ENCODE measurements at regions not wholly inside any gene's neighbourhood (a gene's known extent, or its start where the extent isn't known, plus 50 kb on each side); places are given as distances from the start of the nearest gene placed in this dataset.

DNA sequence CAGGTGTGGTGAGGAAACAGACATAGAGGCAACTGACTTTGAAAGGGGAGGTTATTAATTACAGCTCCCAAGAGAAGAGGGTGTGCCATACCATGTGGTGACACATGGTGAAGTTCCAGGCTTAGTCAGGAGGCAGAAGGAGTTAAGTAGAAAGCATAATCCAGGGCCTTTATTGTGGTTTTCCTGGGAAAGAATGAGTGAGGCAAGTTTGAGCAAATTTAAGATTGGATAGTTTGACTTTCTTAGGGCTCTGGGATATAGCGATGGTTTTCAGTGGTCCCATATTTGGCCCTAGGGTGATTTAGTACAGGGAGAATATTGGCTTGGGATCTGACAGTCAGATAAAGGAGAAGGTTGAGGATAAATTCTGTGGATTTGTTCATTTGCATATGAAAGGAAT lies 495.9 kb upstream of the FSTL5 start:
- Mint-ChIP-seq H3K9me3 (peaks cover 0 to 8% (median 0%) of the 10 kb centered on the region in 7 donors), H3K27me3 (no peaks in the 10 kb centered on the region), H3K36me3 (no peaks in the 10 kb centered on the region), H3K4me3 (no peak overlapping the region), H3K27ac (no peak overlapping the region), H3K4me1 (no peaks in the 10 kb centered on the region)
- no peaks in the 10 kb centered on the region for H3K27me3 ChIP-seq (ENCODE audit: control insufficient read depth, insufficient read depth, low read length)
- H3K4me1 ChIP-seq (ENCODE audit: control insufficient read depth, insufficient read depth, low read length, poor library complexity, severe bottlenecking) = no peaks in the 10 kb centered on the region
- DNase-seq (no peak), ATAC-seq (ENCODE audit: low read depth in 2 of 2) (no peak)
- H3K36me3 ChIP-seq (ENCODE audit: control insufficient read depth, insufficient read depth, low read length) = no peaks in the 10 kb centered on the region
- no peak overlapping the region for H3K27ac ChIP-seq (ENCODE audit: insufficient read depth, low read length, poor library complexity, severe bottlenecking)
- H3K4me3 ChIP-seq (ENCODE audit: low read depth, low read length) = no peak overlapping the region
- H3K9me3 ChIP-seq (ENCODE audit: control insufficient read depth in 2 of 2, low read length in 2 of 2) = no peaks in the 10 kb centered on the region

GRCh38 chr4:162657966-162658365 lies 494.2 kb upstream of the FSTL5 start:
- Mint-ChIP-seq H3K4me1 (no peaks in the 10 kb centered on the region), H3K9me3 (peaks cover 0 to 9% (median 1%) of the 10 kb centered on the region in 7 donors), H3K4me3 (no peak overlapping the region), H3K36me3 (no peaks in the 10 kb centered on the region), H3K27me3 (no peaks in the 10 kb centered on the region), H3K27ac (no peak overlapping the region)
- ATAC-seq (ENCODE audit: low read depth in 2 of 2) = no peak
- Histone ChIP-seq H3K9me3 (ENCODE audit: control insufficient read depth in 2 of 2, low read length in 2 of 2) (no peaks in the 10 kb centered on the region), H3K27me3 (ENCODE audit: control insufficient read depth, insufficient read depth, low read length) (no peaks in the 10 kb centered on the region), H3K36me3 (ENCODE audit: control insufficient read depth, insufficient read depth, low read length) (no peaks in the 10 kb centered on the region), H3K4me1 (ENCODE audit: control insufficient read depth, insufficient read depth, low read length, poor library complexity, severe bottlenecking) (no peaks in the 10 kb centered on the region), H3K27ac (ENCODE audit: insufficient read depth, low read length, poor library complexity, severe bottlenecking) (no peak overlapping the region), H3K4me3 (ENCODE audit: low read depth, low read length) (no peak overlapping the region)
- no peak for DNase-seq

DNA sequence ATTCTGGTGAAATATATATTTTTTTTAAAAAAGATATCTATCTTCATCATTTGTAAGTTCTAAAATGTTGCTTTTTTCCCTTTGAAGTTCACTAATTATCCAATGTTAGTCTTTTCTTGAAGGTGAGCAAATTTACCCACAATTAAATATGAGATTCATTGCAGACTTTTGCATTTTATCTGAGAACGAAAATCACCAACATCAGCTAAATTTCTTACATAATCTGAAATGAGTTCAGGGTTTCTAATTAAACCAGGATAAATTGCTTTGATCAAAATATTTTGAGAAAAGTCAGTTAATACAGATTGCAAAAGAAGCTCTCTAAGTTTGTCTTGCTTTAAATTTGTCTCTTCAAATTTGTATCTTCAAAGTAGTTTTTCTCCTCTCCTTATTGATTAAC lies 486.4 kb upstream of the FSTL5 start:
- no peaks in the 10 kb centered on the region for H3K36me3 Mint-ChIP-seq
- ATAC-seq (ENCODE audit: low read depth in 2 of 2) = no peak
- no peak for DNase-seq
- peaks cover 0 to 5% (median 0%) of the 10 kb centered on the region in 7 donors for H3K9me3 Mint-ChIP-seq
- Histone ChIP-seq H3K36me3 (ENCODE audit: control insufficient read depth, insufficient read depth, low read length) (no peaks in the 10 kb centered on the region), H3K27me3 (ENCODE audit: control insufficient read depth, insufficient read depth, low read length) (no peaks in the 10 kb centered on the region), H3K9me3 (ENCODE audit: control insufficient read depth in 2 of 2, low read length in 2 of 2) (no peaks in the 10 kb centered on the region), H3K4me3 (ENCODE audit: low read depth, low read length) (no peak overlapping the region), H3K27ac (ENCODE audit: insufficient read depth, low read length, poor library complexity, severe bottlenecking) (no peak overlapping the region), H3K4me1 (ENCODE audit: control insufficient read depth, insufficient read depth, low read length, poor library complexity, severe bottlenecking) (no peaks in the 10 kb centered on the region)
- no peaks in the 10 kb centered on the region for H3K4me1 Mint-ChIP-seq
- no peaks in the 10 kb centered on the region for H3K27me3 Mint-ChIP-seq
- no peak overlapping the region for H3K27ac Mint-ChIP-seq
- H3K4me3 Mint-ChIP-seq = no peak overlapping the region

DNA sequence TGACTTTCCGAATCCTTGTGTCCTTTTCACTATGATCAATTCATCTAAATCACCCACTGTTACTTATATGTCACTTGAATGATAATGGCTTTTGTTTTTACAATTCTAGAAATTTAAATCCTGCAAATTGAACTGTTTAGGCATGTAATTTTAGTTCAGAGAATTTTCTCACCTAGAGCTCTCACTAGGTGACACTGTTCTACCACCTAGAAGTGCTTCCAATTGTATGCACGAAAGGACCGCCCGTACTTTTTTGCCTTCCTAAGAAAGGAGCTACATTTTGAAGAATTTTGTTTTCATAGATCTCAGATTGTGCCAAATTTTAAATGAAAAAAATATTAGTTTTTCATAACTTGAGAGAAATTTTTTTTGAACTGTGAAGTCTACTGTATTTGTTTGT lies 481.6 kb upstream of the FSTL5 start:
- Mint-ChIP-seq H3K27ac (no peak overlapping the region), H3K36me3 (no peaks in the 10 kb centered on the region), H3K4me3 (no peak overlapping the region), H3K9me3 (peaks cover 1 to 15% (median 4%) of the 10 kb centered on the region in 7 donors), H3K27me3 (no peaks in the 10 kb centered on the region), H3K4me1 (no peaks in the 10 kb centered on the region)
- no peaks in the 10 kb centered on the region for H3K4me1 ChIP-seq (ENCODE audit: control insufficient read depth, insufficient read depth, low read length, poor library complexity, severe bottlenecking)
- H3K27ac ChIP-seq (ENCODE audit: insufficient read depth, low read length, poor library complexity, severe bottlenecking) = no peak overlapping the region
- ATAC-seq (ENCODE audit: low read depth in 2 of 2) (no peak), DNase-seq (no peak)
- H3K36me3 ChIP-seq (ENCODE audit: control insufficient read depth, insufficient read depth, low read length) = no peaks in the 10 kb centered on the region
- H3K9me3 ChIP-seq (ENCODE audit: control insufficient read depth in 2 of 2, low read length in 2 of 2) = no peaks in the 10 kb centered on the region
- H3K4me3 ChIP-seq (ENCODE audit: low read depth, low read length) = no peak overlapping the region
- H3K27me3 ChIP-seq (ENCODE audit: control insufficient read depth, insufficient read depth, low read length) = no peaks in the 10 kb centered on the region

- no peak overlapping the region for H3K4me3 ChIP-seq (ENCODE audit: low read depth, low read length)
- Mint-ChIP-seq H3K27me3 (no peaks in the 10 kb centered on the region), H3K4me3 (no peak overlapping the region), H3K4me1 (no peaks in the 10 kb centered on the region), H3K9me3 (peaks cover 1 to 15% (median 4%) of the 10 kb centered on the region in 7 donors), H3K27ac (no peak overlapping the region), H3K36me3 (no peaks in the 10 kb centered on the region)
- H3K27me3 ChIP-seq (ENCODE audit: control insufficient read depth, insufficient read depth, low read length) = no peaks in the 10 kb centered on the region
- H3K27ac ChIP-seq (ENCODE audit: insufficient read depth, low read length, poor library complexity, severe bottlenecking) = no peak overlapping the region
- no peaks in the 10 kb centered on the region for H3K4me1 ChIP-seq (ENCODE audit: control insufficient read depth, insufficient read depth, low read length, poor library complexity, severe bottlenecking)
- H3K9me3 ChIP-seq (ENCODE audit: control insufficient read depth in 2 of 2, low read length in 2 of 2) = no peaks in the 10 kb centered on the region
- ATAC-seq (ENCODE audit: low read depth in 2 of 2) (no peak), DNase-seq (no peak)
- no peaks in the 10 kb centered on the region for H3K36me3 ChIP-seq (ENCODE audit: control insufficient read depth, insufficient read depth, low read length)
These were observed 480.5 kb upstream of the FSTL5 start for GRCh38 chr4:162644346-162644745.

GRCh38 chr4:162640152-162640551 lies 476.4 kb upstream of the FSTL5 start:
- H3K36me3 ChIP-seq (ENCODE audit: control insufficient read depth, insufficient read depth, low read length) = no peaks in the 10 kb centered on the region
- no peak overlapping the region for H3K27ac Mint-ChIP-seq
- H3K4me3 Mint-ChIP-seq = no peak overlapping the region
- H3K4me3 ChIP-seq (ENCODE audit: low read depth, low read length) = no peak overlapping the region
- no peaks in the 10 kb centered on the region for H3K27me3 Mint-ChIP-seq
- no peaks in the 10 kb centered on the region for H3K27me3 ChIP-seq (ENCODE audit: control insufficient read depth, insufficient read depth, low read length)
- ATAC-seq (ENCODE audit: low read depth in 2 of 2) = no peak
- no peaks in the 10 kb centered on the region for H3K36me3 Mint-ChIP-seq
- peaks cover 1 to 15% (median 4%) of the 10 kb centered on the region in 7 donors for H3K9me3 Mint-ChIP-seq
- no peaks in the 10 kb centered on the region for H3K4me1 ChIP-seq (ENCODE audit: control insufficient read depth, insufficient read depth, low read length, poor library complexity, severe bottlenecking)
- H3K27ac ChIP-seq (ENCODE audit: insufficient read depth, low read length, poor library complexity, severe bottlenecking) = no peak overlapping the region
- DNase-seq = no peak
- no peaks in the 10 kb centered on the region for H3K9me3 ChIP-seq (ENCODE audit: control insufficient read depth in 2 of 2, low read length in 2 of 2)
- H3K4me1 Mint-ChIP-seq = no peaks in the 10 kb centered on the region

DNA sequence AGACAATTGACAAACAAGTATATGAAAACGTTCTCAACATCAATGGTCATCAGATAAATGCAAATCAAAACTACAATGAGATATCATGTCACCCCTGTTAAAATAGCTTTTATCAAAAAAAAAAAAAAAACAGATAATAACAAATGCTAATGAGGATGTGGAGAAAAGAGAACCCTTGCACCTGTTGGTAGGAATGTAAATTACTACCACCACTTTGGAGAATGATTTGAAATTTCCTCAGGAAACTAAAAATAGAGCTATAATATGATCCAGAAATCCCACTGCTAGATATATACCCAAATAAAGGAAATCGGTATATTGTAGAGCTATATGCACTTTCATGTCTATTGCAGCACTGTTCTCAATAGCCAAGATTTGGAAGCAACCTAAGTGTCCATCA lies 470.6 kb upstream of the FSTL5 start:
- Mint-ChIP-seq H3K4me1 (no peaks in the 10 kb centered on the region), H3K27ac (no peak overlapping the region), H3K9me3 (peaks cover 0 to 9% (median 3%) of the 10 kb centered on the region in 7 donors), H3K36me3 (no peaks in the 10 kb centered on the region), H3K27me3 (no peaks in the 10 kb centered on the region), H3K4me3 (no peak overlapping the region)
- H3K9me3 ChIP-seq (ENCODE audit: control insufficient read depth in 2 of 2, low read length in 2 of 2) = no peaks in the 10 kb centered on the region
- DNase-seq (no peak), ATAC-seq (ENCODE audit: low read depth in 2 of 2) (no peak)
- no peak overlapping the region for H3K27ac ChIP-seq (ENCODE audit: insufficient read depth, low read length, poor library complexity, severe bottlenecking)
- no peaks in the 10 kb centered on the region for H3K4me1 ChIP-seq (ENCODE audit: control insufficient read depth, insufficient read depth, low read length, poor library complexity, severe bottlenecking)
- no peaks in the 10 kb centered on the region for H3K36me3 ChIP-seq (ENCODE audit: control insufficient read depth, insufficient read depth, low read length)
- H3K27me3 ChIP-seq (ENCODE audit: control insufficient read depth, insufficient read depth, low read length) = no peaks in the 10 kb centered on the region
- H3K4me3 ChIP-seq (ENCODE audit: low read depth, low read length) = no peak overlapping the region

DNA sequence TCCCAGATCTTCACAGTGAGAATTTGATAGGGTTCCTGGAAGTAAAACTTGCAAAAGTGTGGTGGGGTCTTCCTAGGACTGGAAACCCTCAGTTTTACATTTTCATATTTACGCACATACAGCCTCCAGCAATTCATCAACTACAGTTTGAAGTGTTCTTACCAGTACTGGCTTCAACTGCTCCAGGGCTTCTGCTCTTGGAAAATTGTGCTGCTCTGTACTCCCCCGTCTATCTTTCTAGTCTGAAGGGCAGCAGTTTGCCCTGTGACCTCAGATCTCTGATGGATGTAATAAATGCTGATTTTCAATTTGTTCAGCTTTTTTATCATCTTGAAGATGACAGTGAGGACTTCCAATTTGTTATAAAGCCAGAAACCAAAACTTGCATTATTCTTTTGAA lies 458.9 kb upstream of the FSTL5 start:
- Mint-ChIP-seq H3K4me3 (no peak overlapping the region), H3K36me3 (no peaks in the 10 kb centered on the region), H3K27ac (no peak overlapping the region), H3K4me1 (no peaks in the 10 kb centered on the region), H3K9me3 (peaks cover 0 to 7% (median 0%) of the 10 kb centered on the region in 7 donors), H3K27me3 (no peaks in the 10 kb centered on the region)
- Histone ChIP-seq H3K36me3 (ENCODE audit: control insufficient read depth, insufficient read depth, low read length) (no peaks in the 10 kb centered on the region), H3K9me3 (ENCODE audit: control insufficient read depth in 2 of 2, low read length in 2 of 2) (no peaks in the 10 kb centered on the region), H3K27me3 (ENCODE audit: control insufficient read depth, insufficient read depth, low read length) (no peaks in the 10 kb centered on the region), H3K4me1 (ENCODE audit: control insufficient read depth, insufficient read depth, low read length, poor library complexity, severe bottlenecking) (no peaks in the 10 kb centered on the region), H3K4me3 (ENCODE audit: low read depth, low read length) (no peak overlapping the region), H3K27ac (ENCODE audit: insufficient read depth, low read length, poor library complexity, severe bottlenecking) (no peak overlapping the region)
- no peak for ATAC-seq (ENCODE audit: low read depth in 2 of 2)
- DNase-seq = no peak
